ENCODE measurements at regions not wholly inside any gene's neighbourhood (a gene's known extent, or its start where the extent isn't known, plus 50 kb on each side); places are given as distances from the start of the nearest gene placed in this dataset.

DNA sequence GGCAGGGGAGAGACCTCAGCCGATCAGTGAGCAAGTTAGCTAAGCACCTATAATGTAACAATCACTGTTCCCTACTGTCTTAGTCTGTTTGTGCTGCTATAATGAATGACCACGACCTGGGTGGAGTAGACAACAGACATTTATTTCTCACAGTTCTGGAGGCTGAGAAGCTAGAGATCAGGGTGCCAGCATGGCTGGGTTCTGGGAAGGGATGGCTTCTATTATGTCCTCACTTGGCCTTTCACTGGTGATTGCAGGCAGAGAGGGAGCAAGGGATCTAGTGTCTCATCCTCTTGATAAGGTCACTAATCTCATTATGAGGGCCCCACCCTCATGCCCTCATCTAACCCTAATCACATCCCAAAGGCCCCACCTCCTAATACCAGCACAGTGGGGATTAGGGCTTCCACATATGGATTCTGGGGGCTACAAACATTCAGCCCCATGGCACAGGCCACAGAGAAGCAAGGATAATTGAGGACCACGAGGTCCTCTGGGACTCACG, 162.5 kb downstream of the CD83 start:
- BruUV-seq (replicated peaks): no TSS peak

DNA sequence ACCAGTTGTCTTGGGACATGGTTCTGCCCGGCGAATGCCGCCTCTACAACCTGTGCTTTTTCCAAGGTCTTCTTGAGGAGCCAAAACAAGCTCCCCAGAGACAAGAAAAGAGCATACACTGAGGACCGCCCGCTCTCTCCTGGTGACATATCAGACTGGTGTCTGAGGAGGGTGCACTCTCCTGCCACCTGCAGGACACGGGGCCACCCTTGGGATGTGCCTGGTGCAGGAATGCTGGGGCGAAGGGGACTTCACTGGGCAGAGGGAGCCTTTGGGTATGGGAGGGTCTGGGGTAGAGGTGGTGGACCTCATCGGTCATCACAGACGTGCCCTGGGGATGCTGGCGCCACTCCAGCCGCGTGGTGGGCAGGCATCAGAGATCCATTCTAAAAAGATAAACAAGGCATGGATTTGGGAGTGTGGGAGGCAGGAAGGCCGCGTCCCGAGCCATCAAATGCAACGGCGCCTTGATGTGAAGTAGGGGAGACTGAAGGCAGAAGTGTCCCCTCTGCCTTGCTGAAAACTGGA, 163.3 kb downstream of the CD83 start:
- intact Hi-C loops (cut with micrococcal nuclease; ENCODE audit: unreplicated experiment): no loop called here
- no peak for DNase-seq
- Mint-ChIP-seq H3K4me1 (ENCODE audit: low read depth, unreplicated experiment) (peaks cover 8% of the 10 kb centered on the region), H3K4me3 (ENCODE audit: low read depth, unreplicated experiment) (no peak overlapping the region), H3K27me3 (ENCODE audit: unreplicated experiment) (no peaks in the 10 kb centered on the region), H3K9me3 (ENCODE audit: low read depth, unreplicated experiment) (no peaks in the 10 kb centered on the region), H3K36me3 (ENCODE audit: insufficient read depth, unreplicated experiment) (no peaks in the 10 kb centered on the region), H3K27ac (ENCODE audit: unreplicated experiment) (no peak overlapping the region)
- no TSS peak for BruUV-seq (replicated peaks)
- TF ChIP-seq, protein P1, sequence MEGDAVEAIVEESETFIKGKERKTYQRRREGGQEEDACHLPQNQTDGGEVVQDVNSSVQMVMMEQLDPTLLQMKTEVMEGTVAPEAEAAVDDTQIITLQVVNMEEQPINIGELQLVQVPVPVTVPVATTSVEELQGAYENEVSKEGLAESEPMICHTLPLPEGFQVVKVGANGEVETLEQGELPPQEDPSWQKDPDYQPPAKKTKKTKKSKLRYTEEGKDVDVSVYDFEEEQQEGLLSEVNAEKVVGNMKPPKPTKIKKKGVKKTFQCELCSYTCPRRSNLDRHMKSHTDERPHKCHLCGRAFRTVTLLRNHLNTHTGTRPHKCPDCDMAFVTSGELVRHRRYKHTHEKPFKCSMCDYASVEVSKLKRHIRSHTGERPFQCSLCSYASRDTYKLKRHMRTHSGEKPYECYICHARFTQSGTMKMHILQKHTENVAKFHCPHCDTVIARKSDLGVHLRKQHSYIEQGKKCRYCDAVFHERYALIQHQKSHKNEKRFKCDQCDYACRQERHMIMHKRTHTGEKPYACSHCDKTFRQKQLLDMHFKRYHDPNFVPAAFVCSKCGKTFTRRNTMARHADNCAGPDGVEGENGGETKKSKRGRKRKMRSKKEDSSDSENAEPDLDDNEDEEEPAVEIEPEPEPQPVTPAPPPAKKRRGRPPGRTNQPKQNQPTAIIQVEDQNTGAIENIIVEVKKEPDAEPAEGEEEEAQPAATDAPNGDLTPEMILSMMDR (IDR thresholded peaks at IDR 0.05; ENCODE audit: unreplicated experiment): no peak
- CTCF ChIA-PET: no interaction called here

More for the DNA sequence above, 162.5 kb downstream of the CD83 start:
- intact Hi-C loops (cut with micrococcal nuclease; ENCODE audit: unreplicated experiment): no loop called here
- DNase-seq: no peak
- Mint-ChIP-seq H3K4me3 (ENCODE audit: low read depth, unreplicated experiment) (no peak overlapping the region), H3K27ac (ENCODE audit: unreplicated experiment) (no peak overlapping the region), H3K27me3 (ENCODE audit: unreplicated experiment) (no peaks in the 10 kb centered on the region), H3K4me1 (ENCODE audit: low read depth, unreplicated experiment) (peaks cover 13% of the 10 kb centered on the region), H3K9me3 (ENCODE audit: low read depth, unreplicated experiment) (no peaks in the 10 kb centered on the region), H3K36me3 (ENCODE audit: insufficient read depth, unreplicated experiment) (no peaks in the 10 kb centered on the region)
- TF ChIP-seq, protein P1 (IDR thresholded peaks at IDR 0.05; ENCODE audit: unreplicated experiment): no peak
- CTCF ChIA-PET: no interaction called here

DNA sequence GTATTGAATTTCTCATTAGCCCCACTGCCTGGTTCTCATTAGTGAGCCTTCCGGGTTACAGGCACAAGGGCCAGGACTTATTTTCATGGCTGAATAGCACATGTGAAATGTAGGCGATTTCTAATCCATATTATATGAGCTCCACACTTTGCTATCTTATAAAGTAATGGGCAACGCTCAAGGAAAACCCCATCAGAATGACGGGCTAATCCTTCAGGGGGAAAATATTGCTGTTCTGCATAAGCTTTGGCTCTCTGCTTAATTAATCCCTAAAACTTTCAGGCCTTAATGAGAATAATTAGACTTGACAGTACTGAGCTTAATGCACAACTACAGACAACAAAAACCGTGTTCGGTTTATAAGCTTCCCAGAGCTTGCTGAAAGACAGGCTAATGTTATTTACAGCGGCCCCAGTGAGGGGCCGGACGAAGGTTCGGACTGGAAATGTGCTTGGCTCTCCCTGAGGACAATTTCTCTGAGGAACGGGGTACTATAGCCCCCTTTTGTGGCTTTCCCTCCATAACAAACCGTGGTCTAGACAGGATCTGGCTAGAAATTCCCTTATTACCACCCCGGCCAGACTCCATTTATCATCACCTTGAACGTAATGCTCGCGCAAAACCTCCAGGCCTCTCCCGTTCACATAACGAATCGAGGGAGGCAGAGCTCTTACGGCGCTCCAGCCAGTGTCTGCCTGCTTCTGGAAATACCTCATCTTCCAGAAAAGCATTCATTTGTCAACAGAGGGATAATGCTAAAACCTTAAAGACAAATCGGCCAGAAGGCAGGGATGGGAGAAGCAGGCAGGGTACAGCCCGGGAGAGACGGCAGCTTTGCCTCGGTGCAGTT, 164.5 kb downstream of the CD83 start:
- intact Hi-C loops (cut with micrococcal nuclease; ENCODE audit: unreplicated experiment): no loop called here
- H3K4me3 Mint-ChIP-seq (ENCODE audit: low read depth, unreplicated experiment): no peak overlapping the region
- H3K4me1 Mint-ChIP-seq (ENCODE audit: low read depth, unreplicated experiment): no peaks in the 10 kb centered on the region
- DNase-seq: no peak
- TF ChIP-seq, protein P1 (IDR thresholded peaks at IDR 0.05; ENCODE audit: unreplicated experiment): no peak
- BruUV-seq (replicated peaks): no TSS peak
- no peaks in the 10 kb centered on the region for H3K9me3 Mint-ChIP-seq (ENCODE audit: low read depth, unreplicated experiment)
- no peak overlapping the region for H3K27ac Mint-ChIP-seq (ENCODE audit: unreplicated experiment)
- no peaks in the 10 kb centered on the region for H3K36me3 Mint-ChIP-seq (ENCODE audit: insufficient read depth, unreplicated experiment)
- no peaks in the 10 kb centered on the region for H3K27me3 Mint-ChIP-seq (ENCODE audit: unreplicated experiment)
- CTCF ChIA-PET: no interaction called here

DNA sequence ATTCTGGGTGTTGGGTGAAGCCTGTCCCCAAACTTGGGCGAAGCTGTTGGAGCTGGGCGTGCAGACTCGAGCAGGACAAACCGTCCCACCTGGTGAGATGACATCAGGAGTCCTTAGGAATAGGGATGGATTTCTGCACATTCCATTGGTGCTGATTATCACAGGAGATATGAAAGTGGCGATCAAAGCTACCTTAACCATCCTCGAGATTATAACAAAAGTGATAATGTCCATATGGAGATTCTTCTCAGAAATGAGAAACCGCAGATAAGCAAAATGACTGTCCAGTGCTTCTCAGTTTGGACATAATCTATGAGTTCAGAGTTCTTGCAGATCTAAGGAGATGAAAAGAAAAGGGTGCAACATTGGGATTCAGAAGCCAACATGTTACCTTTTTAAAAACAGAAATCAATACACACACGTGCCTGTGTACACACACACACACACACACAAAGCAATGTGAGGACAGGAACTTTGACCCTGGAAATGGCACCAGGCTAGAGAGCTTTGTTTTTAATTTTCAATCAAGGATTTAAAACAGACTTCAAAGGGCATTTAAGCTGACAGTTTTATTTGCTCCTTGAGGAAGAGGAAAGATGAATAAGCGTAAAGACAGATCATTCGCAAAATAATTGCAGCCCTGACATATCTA, 165.4 kb downstream of the CD83 start:
- intact Hi-C loops (cut with micrococcal nuclease; ENCODE audit: unreplicated experiment): no loop called here
- Mint-ChIP-seq H3K4me3 (ENCODE audit: low read depth, unreplicated experiment) (no peak overlapping the region), H3K27me3 (ENCODE audit: unreplicated experiment) (no peaks in the 10 kb centered on the region), H3K4me1 (ENCODE audit: low read depth, unreplicated experiment) (no peaks in the 10 kb centered on the region), H3K27ac (ENCODE audit: unreplicated experiment) (no peak overlapping the region), H3K9me3 (ENCODE audit: low read depth, unreplicated experiment) (no peaks in the 10 kb centered on the region), H3K36me3 (ENCODE audit: insufficient read depth, unreplicated experiment) (no peaks in the 10 kb centered on the region)
- TF ChIP-seq, protein P1 (IDR thresholded peaks at IDR 0.05; ENCODE audit: unreplicated experiment): no peak
- DNase-seq: no peak
- CTCF ChIA-PET: no interaction called here
- BruUV-seq (replicated peaks): no TSS peak
